Bronchial epithelial cell (primary cell): ENCODE measurements at regions not wholly inside any gene's neighbourhood (a gene's known extent, or its start where the extent isn't known, plus 50 kb on each side); places are given as distances from the start of the nearest gene placed in this dataset.

Experiments
- DNase-seq: peaks from one replicate; pipeline ENCODE4 v3.0.0-alpha.2; 2010; ENCODE audit warnings: low read depth
- FAIRE-seq: peaks from 2 replicates; lab custom pipeline; 2011; peaks lifted over from hg19 to GRCh38; lab: Jason Lieb, UNC
- H3K27me3 ChIP-seq: 2 replicates; pipeline ENCODE4 v1.5.1; 2011; ENCODE audit warnings: low read length; ENCODE audit not compliant: control insufficient read depth, insufficient read depth
- H3K36me3 ChIP-seq: 2 replicates; pipeline ENCODE4 v1.5.1; 2011; ENCODE audit warnings: low read length; ENCODE audit not compliant: control insufficient read depth, insufficient read depth
- H3K4me3 ChIP-seq: 2 replicates; pipeline ENCODE4 v1.5.1; 2011; ENCODE audit warnings: mild to moderate bottlenecking, low read depth, low read length, control low read depth
- CTCF ChIP-seq: IDR thresholded peaks from 2 replicates; pipeline ENCODE4 v1.5.1; 2011; ENCODE audit warnings: mild to moderate bottlenecking, moderate library complexity, low read length, control low read depth, inconsistent platforms; ENCODE audit not compliant: insufficient read depth, severe bottlenecking

- Histone ChIP-seq H3K27me3 (no peaks in the 10 kb centered on the region), H3K4me3 (no peak overlapping the region), H3K36me3 (no peaks in the 10 kb centered on the region)
- DNase-seq (no peak), FAIRE-seq (no peak)
- TF ChIP-seq CTCF = no peak
These were observed 132.3 kb upstream of the TAF11L2 start for GRCh38 chr5:17365811-17366138.

DNA sequence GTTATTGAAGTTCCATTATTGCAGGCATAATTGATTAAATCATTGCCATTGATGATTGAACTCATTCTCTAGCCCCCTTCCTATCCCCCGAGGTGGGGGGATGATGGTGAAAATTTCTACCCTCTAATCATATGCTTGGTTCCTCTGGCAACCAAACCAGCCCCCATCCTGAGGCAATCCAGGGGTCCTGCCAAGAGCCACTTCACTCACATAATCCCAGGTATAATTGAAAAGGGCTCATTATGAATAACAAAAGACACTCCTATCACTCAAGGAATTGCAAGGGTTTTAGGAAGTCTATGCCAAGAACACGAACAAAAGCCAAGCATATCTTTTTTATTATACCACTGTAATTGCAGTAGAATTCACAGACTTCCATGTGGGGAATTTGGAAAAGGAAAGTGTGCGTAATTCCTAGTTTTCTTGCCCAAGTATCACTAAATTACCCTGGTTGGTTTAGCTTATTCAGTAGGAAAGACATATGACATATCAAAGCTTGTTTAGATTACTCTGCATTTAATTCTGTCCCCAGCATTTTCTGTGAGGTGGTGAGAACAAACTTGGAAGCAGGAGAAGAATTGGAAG is 130.7 kb upstream of the TAF11L2 start:
- no peak overlapping the region for H3K4me3 ChIP-seq
- no peak for TF ChIP-seq CTCF
- H3K36me3 ChIP-seq = no peaks in the 10 kb centered on the region
- no peaks in the 10 kb centered on the region for H3K27me3 ChIP-seq
- DNase-seq (no peak), FAIRE-seq (no peak)

- no peak for TF ChIP-seq CTCF
- H3K4me3 ChIP-seq = no peak overlapping the region
- no peaks in the 10 kb centered on the region for H3K36me3 ChIP-seq
- FAIRE-seq (no peak), DNase-seq (peak; percentile 80)
- H3K27me3 ChIP-seq = no peaks in the 10 kb centered on the region
These were observed 127.4 kb upstream of the TAF11L2 start for GRCh38 chr5:17370651-17371050.

DNA sequence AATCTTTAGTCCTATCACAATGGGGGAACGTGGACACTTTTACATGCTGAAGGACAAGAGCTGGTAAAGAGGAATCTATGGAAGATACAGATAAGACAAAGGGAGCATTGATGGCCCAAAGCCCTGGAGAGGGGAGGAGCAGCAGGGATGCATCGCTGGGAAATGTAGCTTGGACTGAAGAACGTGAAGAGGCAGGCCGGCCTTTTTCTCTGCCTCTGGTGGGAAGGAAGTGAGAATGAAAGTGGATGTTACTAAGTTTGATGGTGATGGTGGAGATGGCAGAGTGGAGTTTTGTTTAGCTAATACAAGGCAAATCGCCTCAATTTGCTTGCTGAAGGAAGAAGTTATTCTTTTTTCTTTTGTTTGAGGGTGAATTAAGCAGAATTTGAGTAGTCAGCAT is 124.6 kb upstream of the TAF11L2 start:
- TF ChIP-seq CTCF = no peak
- no peak for FAIRE-seq
- Histone ChIP-seq H3K27me3 (no peaks in the 10 kb centered on the region), H3K4me3 (no peak overlapping the region), H3K36me3 (no peaks in the 10 kb centered on the region)
- DNase-seq = no peak

GRCh38 chr5:17373814-17374556 is 124.0 kb upstream of the TAF11L2 start:
- DNase-seq (peak; percentile 84), FAIRE-seq (no peak)
- TF ChIP-seq CTCF = no peak
- Histone ChIP-seq H3K36me3 (no peaks in the 10 kb centered on the region), H3K27me3 (no peaks in the 10 kb centered on the region), H3K4me3 (no peak overlapping the region)
